ENCODE measurements at regions not wholly inside any gene's neighbourhood (a gene's known extent, or its start where the extent isn't known, plus 50 kb on each side); places are given as distances from the start of the nearest gene placed in this dataset.

GRCh38 chr1:98088381-98088780 lies 167.5 kb upstream of the DPYD start:
- H3K36me3 ChIP-seq (replicated peaks in 1 of 2; ENCODE audit: insufficient read depth in 1 of 2, low read depth in 2 of 2): no peaks in the 10 kb centered on the region
- DNase-seq (no peak), ATAC-seq (no peak)
- TF ChIP-seq POLR2A (IDR thresholded peaks at IDR 0.05): no peak
- no peak for TF ChIP-seq CTCF (IDR thresholded peaks at IDR 0.05)
- no peaks in the 10 kb centered on the region for H3K4me1 ChIP-seq
- no peaks in the 10 kb centered on the region for H3K27me3 ChIP-seq
- no peak overlapping the region for H3K27ac ChIP-seq
- intact Hi-C loops (cut with DNase I): no loop called here
- no peak overlapping the region for H3K4me3 ChIP-seq
- WGBS, 2 donors: 26 to 34% methylated on average over 3 of the region's 3 CpGs
- no peaks in the 10 kb centered on the region for H3K9me3 ChIP-seq

- Histone ChIP-seq H3K27ac (no peak overlapping the region), H3K27me3 (no peaks in the 10 kb centered on the region), H3K36me3 (replicated peaks in 1 of 2; ENCODE audit: insufficient read depth in 1 of 2, low read depth in 2 of 2) (no peaks in the 10 kb centered on the region), H3K9me3 (no peaks in the 10 kb centered on the region), H3K4me3 (no peak overlapping the region), H3K4me1 (no peaks in the 10 kb centered on the region)
- TF ChIP-seq CTCF (IDR thresholded peaks at IDR 0.05) (no peak), POLR2A (IDR thresholded peaks at IDR 0.05) (no peak)
- ATAC-seq (no peak), DNase-seq (no peak)
- WGBS, 2 donors: 48 to 57% methylated on average over 3 of the region's 3 CpGs
- intact Hi-C loops (cut with DNase I): no loop called here
Observed at GRCh38 chr1:98086796-98087441, 166.1 kb upstream of the DPYD start.

GRCh38 chr1:98086156-98086555 lies 165.3 kb upstream of the DPYD start:
- H3K9me3 ChIP-seq: no peaks in the 10 kb centered on the region
- H3K27ac ChIP-seq: no peak overlapping the region
- no peak for TF ChIP-seq CTCF (IDR thresholded peaks at IDR 0.05)
- no peak for TF ChIP-seq POLR2A (IDR thresholded peaks at IDR 0.05)
- no peaks in the 10 kb centered on the region for H3K4me1 ChIP-seq
- no peaks in the 10 kb centered on the region for H3K27me3 ChIP-seq
- no peaks in the 10 kb centered on the region for H3K36me3 ChIP-seq (replicated peaks in 1 of 2; ENCODE audit: insufficient read depth in 1 of 2, low read depth in 2 of 2)
- intact Hi-C loops (cut with DNase I): no loop called here
- no peak overlapping the region for H3K4me3 ChIP-seq
- 92 to 100% methylated on average over 1 of the region's 1 CpG for WGBS, 2 donors
- ATAC-seq: no peak
- no peak for DNase-seq

- TF ChIP-seq CTCF (IDR thresholded peaks at IDR 0.05) (no peak), POLR2A (IDR thresholded peaks at IDR 0.05) (no peak)
- WGBS, 2 donors: 29 to 50% methylated on average over 2 of the region's 2 CpGs
- no peak overlapping the region for H3K4me3 ChIP-seq
- no peaks in the 10 kb centered on the region for H3K9me3 ChIP-seq
- DNase-seq: no peak
- intact Hi-C loops (cut with DNase I): no loop called here
- no peaks in the 10 kb centered on the region for H3K36me3 ChIP-seq (replicated peaks in 1 of 2; ENCODE audit: insufficient read depth in 1 of 2, low read depth in 2 of 2)
- no peak for ATAC-seq
- H3K27ac ChIP-seq: no peak overlapping the region
- no peaks in the 10 kb centered on the region for H3K4me1 ChIP-seq
- no peaks in the 10 kb centered on the region for H3K27me3 ChIP-seq
Observed at GRCh38 chr1:98084188-98084587, 163.4 kb upstream of the DPYD start.

- H3K36me3 ChIP-seq (replicated peaks in 1 of 2; ENCODE audit: insufficient read depth in 1 of 2, low read depth in 2 of 2): no peaks in the 10 kb centered on the region
- H3K27me3 ChIP-seq: no peaks in the 10 kb centered on the region
- WGBS, 2 donors: 14 to 26% methylated on average over 1 of the region's 1 CpG
- DNase-seq (no peak), ATAC-seq (no peak)
- H3K4me3 ChIP-seq: no peak overlapping the region
- intact Hi-C loops (cut with DNase I): no loop called here
- no peak for TF ChIP-seq CTCF (IDR thresholded peaks at IDR 0.05)
- no peaks in the 10 kb centered on the region for H3K4me1 ChIP-seq
- H3K27ac ChIP-seq: no peak overlapping the region
- no peaks in the 10 kb centered on the region for H3K9me3 ChIP-seq
Observed at GRCh38 chr1:98081944-98082343, 161.1 kb upstream of the DPYD start.

Measured in body of pancreas (tissue), 4 donors.